Epithelial cell of proximal tubule (primary cell): ENCODE measurements at regions not wholly inside any gene's neighbourhood (a gene's known extent, or its start where the extent isn't known, plus 50 kb on each side); places are given as distances from the start of the nearest gene placed in this dataset.

Source experiments
- DNase-seq: peaks from one replicate; pipeline ENCODE4 v3.0.0-alpha.2; 2011; ENCODE audit warnings: low read depth
- H3K4me3 ChIP-seq: 2 replicates; pipeline ENCODE4 v1.5.1; 2011; ENCODE audit warnings: low read depth, mild to moderate bottlenecking, low read length
- TF ChIP-seq, protein P1 (sequence below): conservative IDR thresholded peaks from 2 replicates; pipeline ENCODE4 v1.5.1; 2012; ENCODE audit warnings: low read depth, mild to moderate bottlenecking, low read length

DNA sequence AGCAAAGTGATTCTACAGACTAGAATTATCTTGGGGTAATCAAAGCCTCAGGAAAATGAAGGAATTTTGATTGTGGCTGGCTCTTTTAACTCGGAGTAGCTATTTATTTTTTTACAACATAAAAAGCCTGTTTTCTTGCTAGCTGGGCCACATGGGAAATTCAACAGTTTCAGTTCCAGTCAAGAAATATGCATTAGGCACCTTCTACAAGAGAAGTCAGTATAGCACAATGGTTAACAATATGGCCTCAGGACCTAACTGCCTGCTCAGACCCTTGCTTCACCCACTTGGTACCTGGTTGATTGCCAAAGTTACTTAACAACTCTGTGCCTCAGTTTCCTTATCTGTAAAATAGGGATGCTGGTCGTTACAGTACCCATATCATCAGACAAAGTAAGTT lies 586.2 kb downstream of the ZNF608 start:
- DNase-seq: no peak
- no peak overlapping the region for H3K4me3 ChIP-seq
- TF ChIP-seq, protein P1, sequence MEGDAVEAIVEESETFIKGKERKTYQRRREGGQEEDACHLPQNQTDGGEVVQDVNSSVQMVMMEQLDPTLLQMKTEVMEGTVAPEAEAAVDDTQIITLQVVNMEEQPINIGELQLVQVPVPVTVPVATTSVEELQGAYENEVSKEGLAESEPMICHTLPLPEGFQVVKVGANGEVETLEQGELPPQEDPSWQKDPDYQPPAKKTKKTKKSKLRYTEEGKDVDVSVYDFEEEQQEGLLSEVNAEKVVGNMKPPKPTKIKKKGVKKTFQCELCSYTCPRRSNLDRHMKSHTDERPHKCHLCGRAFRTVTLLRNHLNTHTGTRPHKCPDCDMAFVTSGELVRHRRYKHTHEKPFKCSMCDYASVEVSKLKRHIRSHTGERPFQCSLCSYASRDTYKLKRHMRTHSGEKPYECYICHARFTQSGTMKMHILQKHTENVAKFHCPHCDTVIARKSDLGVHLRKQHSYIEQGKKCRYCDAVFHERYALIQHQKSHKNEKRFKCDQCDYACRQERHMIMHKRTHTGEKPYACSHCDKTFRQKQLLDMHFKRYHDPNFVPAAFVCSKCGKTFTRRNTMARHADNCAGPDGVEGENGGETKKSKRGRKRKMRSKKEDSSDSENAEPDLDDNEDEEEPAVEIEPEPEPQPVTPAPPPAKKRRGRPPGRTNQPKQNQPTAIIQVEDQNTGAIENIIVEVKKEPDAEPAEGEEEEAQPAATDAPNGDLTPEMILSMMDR: no peak

DNA sequence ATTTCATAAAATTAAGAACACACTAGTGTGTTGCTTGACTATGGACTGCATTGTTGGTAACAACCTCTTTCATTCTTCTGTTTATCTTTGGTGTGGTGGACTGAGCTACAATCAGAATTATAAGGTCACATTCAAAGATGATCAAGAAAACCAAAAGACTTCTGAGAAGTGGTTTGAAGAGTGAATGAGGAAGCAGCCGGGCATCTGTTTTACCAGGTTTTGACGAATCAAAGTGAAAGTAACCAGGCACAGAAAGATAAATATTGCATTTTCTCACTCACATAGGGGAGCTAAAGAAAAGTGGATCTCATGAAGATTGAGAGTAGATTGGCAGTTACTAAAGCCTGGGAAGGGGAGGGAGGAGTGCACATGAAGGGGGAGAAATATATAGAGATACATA lies 589.1 kb downstream of the ZNF608 start:
- no peak overlapping the region for H3K4me3 ChIP-seq
- TF ChIP-seq, protein P1: no peak

DNA sequence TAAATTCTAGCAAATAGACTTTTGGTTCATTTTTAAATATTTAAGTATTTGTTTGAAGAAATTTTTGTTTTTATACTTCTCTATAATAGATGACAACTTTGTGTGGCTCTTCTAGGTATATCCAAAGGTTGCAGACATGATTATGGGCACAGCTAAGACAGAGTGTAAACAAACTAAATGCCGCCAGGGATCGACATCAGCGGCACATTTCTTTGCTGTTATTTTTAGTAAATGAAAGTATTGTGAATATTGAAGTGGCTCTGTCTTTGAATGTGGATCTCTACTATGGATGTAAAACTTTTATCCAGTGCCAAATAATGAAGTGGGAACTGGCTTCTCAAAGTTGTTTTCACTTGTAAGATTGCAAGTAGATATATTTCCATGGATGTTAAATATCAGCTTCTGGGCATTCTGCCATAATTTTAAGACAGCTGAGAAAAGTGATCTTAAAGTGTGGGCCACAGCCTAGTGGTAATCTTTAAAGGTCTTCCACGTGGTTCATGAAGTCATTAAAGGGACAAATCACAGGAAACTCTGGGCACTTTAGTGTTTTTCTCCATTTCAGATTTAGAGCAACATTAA lies 589.9 kb downstream of the ZNF608 start:
- H3K4me3 ChIP-seq: no peak overlapping the region
- no peak for DNase-seq
- TF ChIP-seq, protein P1: no peak

More for the DNA sequence above, 589.1 kb downstream of the ZNF608 start:
- no peak for DNase-seq

DNA sequence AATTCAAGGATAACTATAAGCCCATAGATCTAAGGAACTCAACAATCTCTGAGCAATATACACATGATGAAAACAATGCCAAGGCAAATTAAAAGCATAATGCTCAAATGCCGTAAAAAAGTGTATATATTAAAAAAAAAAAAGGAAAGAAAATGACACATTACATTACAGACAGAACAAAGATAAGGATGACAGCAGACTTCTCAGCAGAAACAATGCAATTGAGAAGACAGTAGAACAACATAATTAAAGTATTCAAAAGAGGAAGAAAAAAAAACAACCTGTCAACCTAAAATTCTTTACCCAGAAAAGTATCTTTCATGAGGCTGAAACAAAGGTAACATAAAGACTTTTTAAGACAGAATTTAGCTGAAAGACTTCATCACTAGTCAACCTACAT lies 591.7 kb downstream of the ZNF608 start:
- TF ChIP-seq, protein P1: no peak
- no peak overlapping the region for H3K4me3 ChIP-seq
- DNase-seq: no peak

DNA sequence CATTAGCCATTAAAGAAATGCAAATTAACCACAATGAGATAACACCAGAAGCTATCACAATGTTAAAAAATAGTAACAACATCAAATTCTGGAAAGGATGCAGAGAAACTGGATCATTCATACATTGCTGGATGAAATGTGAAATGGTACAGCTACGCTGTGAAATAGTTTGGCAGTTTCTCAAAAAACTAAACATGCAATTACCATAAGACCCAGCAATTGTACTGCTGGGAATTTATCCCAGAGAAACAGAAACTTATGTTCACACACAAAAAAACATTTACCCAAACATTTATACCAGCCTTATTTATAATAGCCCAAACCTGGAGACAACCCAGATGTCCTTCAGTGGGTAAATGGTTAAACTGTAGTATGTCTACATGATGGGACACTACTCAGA lies 592.9 kb downstream of the ZNF608 start:
- no peak overlapping the region for H3K4me3 ChIP-seq
- TF ChIP-seq, protein P1: no peak
- DNase-seq: no peak

DNA sequence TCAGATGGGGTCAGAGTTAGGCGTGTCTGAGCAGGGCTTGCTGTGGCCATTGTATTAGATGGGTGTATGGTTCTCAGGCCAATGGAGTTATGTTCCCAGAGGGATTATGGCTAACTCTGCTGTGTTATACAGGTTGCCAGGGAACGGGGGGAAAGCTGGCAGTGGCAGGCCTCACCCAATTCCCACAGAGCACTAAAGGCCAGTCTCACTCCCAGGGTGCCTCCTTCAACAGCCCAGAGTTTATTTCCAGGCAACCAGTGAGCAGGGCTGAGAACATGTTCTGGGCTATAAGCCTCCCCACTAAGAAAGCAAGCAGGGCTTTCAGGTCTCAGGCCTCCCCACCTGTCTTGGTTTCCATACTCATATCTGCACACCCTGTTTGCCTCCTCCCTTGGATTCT lies 597.9 kb downstream of the ZNF608 start:
- no peak overlapping the region for H3K4me3 ChIP-seq
- no peak for DNase-seq
- TF ChIP-seq, protein P1: no peak

DNA sequence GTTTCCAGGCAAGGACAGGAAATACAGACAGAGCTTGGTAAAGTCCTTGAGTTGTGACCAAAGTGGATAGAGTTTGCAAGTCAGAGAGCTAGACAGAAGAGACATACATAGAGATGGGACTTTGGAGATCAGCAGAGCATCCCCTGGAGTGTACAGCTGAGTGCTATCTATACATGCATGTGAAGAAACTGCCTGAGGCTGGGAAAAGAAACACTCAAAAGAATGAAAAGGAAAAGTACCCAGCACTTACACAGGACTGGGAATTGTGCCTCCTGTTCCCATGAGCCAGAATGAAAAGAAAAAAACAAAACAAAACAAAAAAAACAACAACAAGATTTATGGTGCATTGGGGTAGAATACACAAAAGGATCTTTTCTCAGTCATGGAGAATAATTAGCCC lies 606.4 kb downstream of the ZNF608 start:
- DNase-seq: no peak
- TF ChIP-seq, protein P1: no peak
- no peak overlapping the region for H3K4me3 ChIP-seq
